ENCODE measurements at regions not wholly inside any gene's neighbourhood (a gene's known extent, or its start where the extent isn't known, plus 50 kb on each side); places are given as distances from the start of the nearest gene placed in this dataset.

GRCh38 chr11:131246663-131247062 lies 123.8 kb upstream of the NTM start:
- TF ChIP-seq POLR2A (IDR thresholded peaks at IDR 0.05): no peak
- TF ChIP-seq CTCF (IDR thresholded peaks at IDR 0.05): no peak
